Sciatic nerve (tissue), 2 donors: ENCODE measurements at regions not wholly inside any gene's neighbourhood (a gene's known extent, or its start where the extent isn't known, plus 50 kb on each side); places are given as distances from the start of the nearest gene placed in this dataset.

Source experiments
- ATAC-seq: fragments of 200-7000 bp; cut with Tn5 transposase; one replicate; pipeline ENCODE4 v1.9.1; 2020; ENCODE audit warnings: mild to moderate bottlenecking, moderate library complexity
- DNase-seq: peaks from one replicate; pipeline ENCODE4 v3.0.0-alpha.2; 2020; ENCODE audit warnings: low spot score
- intact Hi-C: fragments of 100-400 bp; cut with DNase I; formaldehyde crosslinking; loops from one replicate; pipeline ENCODE4 v1.14.2; 2022
- donor health status: DM: no; HTN: no; CAD: no.
- donor health status: DM: no; HTN: no; CAD: no.

DNA sequence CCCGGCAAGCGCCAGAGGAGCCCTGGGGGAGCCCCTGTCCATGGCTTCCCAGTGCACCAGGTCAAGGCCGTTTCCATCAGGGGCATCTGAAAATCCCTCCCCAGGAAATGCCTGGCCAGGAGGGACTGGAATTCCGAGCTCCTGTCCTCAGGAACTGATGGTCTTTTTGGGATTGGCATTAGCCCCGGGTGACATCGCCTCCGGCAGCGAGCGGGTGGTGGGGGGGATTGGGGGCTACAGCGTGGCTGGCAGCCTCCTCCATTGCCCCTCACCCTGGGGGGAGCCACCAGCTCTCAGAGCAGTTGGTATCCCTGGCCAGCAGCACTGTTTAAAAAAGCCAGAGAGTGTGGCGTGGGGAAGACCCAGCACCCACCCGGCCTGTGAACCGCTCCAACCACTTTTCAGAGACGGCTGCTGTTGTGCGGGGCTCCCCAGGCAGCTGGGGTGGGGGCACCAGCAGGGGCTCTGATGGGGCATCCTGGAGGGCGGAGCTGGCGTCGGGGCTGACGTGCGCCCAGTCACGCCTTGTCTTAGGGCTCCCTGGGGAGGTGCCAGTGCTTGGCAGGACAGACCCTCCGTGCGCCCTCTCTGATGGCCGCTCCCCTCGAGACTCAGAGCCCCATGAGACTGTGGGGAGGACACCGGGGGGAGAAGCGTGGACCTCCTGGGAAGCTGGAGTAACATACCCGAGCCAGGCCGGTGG lies 62.9 kb upstream of the TTC34 start:
- intact Hi-C loops = no loop called here
- no peak for ATAC-seq
- DNase-seq = no peak

DNA sequence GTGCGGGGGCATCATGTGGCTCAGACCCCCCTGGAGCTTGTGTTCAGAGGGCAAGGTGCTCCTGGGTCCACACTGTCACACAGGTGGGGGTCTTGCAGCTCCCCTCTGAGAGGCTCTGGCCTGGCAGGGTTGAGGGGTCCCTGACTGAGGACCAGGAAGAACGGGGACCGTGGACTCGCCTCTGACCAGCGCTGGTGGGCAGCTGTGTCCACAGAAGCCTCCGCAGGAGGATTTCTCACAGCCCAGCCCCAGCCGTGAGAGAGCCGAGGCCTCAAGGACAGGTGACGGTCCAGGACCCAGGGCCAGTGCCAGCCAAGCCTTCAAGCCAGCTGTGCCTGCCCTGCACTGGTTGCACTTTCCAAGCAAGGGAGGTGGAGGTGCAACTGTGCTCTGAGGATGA lies 63.5 kb upstream of the TTC34 start:
- intact Hi-C loops = no loop called here
- DNase-seq (no peak), ATAC-seq (no peak)

DNA sequence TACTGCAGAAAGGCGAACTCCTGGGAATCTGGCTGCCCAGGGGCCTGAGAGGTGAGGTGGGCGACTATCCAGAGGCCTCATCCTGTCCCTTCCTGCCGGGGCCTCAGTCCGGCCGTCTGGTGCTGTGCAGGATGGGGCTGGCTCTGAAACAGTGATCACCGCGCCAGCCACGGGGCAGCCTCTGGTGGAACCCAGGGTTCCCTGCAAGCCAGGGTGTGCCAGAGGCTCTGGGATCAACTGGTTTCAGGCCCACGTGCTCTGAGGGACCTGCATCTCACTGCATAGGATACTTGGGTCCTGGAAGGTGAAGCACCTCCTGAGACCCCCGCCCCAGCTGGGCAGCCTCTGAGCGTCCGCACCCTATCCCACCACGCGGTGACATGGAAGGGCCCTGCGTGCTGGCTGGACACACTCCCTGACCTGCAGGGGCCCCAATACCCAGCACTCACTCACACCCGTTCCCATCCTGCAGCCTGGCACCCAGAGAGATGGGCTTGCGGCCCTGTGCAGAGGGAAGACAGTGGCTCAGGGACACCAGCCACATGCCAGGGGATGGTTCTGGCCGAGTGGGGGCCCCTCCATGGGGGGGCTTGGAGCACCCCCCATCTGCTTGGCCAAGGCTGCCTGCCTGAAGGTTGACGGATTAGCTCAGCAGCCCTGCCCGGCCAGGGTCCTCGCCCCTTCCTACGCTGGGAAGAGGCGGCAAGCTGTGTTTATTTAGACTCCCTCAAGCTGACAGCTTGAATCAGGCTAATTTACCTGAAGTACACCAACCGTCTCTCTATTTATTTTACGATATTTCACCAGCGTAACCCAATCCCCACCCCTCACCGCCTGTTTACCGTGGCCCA lies 64.3 kb upstream of the TTC34 start:
- intact Hi-C loops = no loop called here
- no peak for DNase-seq
- ATAC-seq = no peak

DNA sequence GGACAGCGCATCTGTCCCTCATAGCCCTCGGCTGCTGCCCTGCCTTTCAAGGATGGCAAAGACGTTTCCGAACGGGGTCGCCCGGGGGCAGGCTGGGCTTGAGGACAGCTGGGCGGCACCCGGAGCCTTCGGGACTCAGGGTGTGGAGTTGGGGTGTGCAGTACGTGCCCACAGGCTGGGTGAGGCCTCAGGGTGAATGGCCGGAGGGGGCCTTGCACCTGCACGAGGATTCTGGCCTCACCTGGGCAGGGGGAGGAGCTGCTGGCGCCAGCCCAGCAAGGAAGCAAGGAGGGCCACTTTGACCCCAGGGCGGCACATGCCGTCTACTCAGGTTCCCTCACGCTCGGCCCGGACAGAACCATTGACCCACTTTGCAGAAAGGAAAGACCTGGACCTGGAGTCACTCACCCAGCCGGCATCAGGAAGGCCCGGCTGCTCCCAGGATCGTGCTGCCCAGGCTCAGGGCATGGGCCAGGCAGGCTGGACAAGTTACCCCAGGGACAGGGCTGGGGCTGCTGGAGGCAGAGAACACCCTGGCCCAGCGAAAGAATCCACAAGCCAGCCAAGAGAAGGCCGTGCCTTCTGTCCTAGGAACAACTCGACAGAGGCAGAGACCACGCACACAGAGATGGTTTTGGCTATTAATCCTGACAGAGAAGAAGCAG lies 65.1 kb upstream of the TTC34 start:
- DNase-seq (no peak), ATAC-seq (no peak)
- intact Hi-C loops = no loop called here

DNA sequence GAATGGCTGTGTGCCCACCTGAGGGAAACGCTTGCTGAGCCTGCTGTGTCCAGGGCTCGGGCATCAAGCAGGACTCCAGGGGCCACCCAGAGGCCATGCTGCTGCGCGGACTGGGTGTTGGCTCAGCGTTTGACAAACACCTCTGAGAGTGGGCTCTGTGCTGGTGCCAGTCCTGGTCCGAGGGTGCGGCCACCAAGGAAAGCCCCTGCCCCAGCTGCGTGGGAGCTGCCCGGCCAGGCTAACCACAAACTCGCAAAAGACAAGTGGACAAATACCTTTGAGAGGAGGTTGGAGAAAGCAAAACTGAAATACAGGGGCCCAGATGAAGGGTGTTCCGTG lies 65.6 kb upstream of the TTC34 start:
- no peak for DNase-seq
- ATAC-seq = no peak
- intact Hi-C loops = no loop called here

DNA sequence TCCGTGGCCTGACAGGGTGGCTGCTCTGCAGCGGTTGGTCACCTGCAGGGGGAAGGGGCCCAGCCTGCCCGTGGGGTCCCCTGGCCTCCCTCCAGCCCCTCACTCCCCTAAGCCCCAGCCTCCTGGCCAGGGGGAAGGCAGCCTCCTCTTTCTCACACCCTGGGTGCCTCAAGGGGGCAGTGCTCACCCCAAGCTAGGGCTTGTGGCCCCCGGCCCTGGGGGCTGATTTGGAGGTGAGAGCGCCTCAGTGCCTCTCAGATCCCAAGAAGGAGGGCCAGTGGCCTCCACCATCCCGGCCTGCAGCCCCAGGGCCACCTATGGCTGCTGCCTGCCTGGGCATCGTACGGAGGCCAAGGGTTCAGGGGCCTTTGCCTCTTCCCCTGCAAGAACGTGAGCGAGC lies 66.4 kb upstream of the TTC34 start:
- no peak for DNase-seq
- intact Hi-C loops = no loop called here
- ATAC-seq = no peak

DNA sequence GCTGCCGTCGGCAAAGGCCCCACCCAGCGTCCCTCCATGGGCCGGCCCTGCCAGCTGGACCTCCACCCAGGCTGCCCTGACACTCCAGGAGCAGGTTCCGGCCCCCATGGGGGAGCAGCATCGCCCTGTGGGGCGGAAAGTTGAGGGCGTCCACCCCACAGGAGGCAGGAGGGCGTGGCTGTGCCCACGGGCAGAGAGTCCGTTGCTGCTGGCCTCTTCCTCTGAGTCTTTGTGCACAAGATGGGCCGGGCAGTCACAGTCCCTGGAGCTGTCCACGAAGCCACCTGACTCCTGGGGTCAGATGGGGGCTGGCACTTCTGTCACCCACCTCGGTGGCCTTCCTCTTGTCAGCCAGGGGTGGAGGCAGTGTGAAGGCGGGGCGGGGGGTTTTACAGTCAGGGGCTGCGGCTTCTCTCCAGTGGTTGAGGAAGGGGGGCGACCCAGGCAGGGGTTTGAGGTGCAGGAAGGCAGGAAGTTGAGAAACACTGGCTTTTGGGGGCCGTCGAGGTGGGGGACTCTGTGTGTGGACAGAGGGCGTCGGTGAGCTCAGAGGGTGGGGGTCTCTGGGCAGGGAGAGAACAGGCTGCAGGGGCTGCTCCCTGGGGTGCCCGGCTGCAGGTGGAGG lies 67.2 kb upstream of the TTC34 start:
- intact Hi-C loops = no loop called here
- ATAC-seq (no peak), DNase-seq (no peak)

DNA sequence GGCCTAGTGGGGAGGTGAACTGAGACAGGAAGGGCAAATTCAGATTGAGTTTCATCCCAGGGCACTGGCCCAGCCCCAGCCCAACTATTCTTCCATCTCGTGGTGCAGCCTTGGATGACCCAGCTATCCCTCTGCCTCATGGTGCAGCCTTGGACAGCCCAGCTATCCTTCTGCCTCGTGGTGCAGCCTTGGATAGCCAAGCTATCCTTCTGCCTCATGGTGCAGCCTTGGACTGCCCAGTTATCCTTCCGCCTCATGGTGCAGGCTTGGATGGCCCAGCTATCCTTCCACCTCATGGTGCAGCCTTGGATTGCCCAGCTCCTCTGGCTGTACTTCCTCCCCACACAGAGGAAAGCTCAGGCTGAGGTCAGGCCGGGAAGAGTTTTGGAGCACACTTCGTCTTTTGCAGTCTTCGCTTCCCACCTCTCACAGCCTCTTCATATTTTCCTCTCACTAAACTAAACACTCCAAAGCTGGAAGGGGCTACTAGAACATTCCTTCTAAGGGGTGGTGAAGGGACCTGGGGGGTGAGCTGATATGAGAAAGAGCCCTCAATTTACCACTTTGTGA lies 69.8 kb upstream of the TTC34 start:
- ATAC-seq = no peak
- no peak for DNase-seq
- intact Hi-C loops = no loop called here

DNA sequence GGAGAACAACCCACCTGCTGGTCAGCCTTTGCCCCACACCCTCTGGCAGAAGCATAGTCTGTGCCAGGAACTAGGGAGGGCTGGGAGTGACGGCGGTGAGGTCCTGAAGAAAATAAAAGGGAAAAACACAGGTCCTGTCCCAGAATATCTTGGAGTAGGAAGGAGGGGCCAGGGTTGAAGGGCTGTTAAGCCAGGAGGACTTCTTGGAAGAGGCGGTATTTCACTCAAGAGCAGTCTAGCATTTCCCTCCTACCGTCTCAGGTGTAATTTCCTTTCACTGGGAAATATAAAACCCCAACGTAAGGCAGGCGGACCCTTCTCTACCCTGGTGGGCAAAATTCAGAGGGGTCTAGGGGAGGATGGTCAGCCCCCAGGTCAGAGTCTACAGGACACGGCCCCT lies 72.7 kb upstream of the TTC34 start:
- DNase-seq (no peak), ATAC-seq (no peak)
- intact Hi-C loops = no loop called here

DNA sequence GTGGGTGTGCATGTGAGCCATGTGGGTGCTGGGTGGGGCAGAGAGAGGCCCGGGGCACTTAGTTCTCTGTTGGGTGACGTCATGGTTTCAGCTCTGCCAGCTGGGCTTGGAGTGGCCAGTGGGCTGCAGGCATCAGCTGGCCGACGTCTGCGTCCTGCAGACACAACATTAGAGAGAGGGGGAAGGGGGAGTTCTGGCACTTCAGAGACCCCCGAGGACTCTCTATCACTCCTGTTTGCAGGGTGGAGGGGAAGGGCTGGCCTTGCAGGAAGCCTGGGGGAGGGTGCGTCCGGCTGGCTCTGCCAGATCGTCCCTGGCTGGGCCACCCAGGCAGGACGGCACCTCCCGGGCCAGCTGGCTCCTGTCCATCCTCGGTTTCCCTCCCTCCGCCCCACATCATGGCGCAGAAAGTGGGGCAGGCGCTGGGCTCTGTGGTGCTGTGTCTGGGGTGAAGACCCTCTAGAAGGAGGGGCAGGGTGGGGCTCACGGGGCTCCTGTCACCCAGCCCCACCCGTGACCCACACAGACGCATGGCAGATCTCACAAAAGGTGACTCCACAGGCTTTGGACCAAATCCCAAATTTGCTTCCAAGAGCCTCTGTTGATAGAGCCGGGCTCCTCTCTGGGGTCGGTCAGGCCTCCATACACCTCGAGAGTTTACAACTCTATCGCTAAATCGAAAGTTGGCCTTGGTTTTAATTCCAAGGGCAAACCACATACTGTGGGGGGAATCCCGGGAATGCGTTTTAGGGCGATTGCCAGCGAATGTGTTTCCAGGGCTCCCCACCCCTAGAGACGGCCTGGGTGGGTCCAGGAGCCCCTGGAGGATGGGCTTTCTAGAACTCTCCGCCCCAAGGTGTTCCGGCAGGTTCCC lies 73.4 kb upstream of the TTC34 start:
- DNase-seq (no peak), ATAC-seq (peak; percentile 12)
- intact Hi-C loops = no loop called here

DNA sequence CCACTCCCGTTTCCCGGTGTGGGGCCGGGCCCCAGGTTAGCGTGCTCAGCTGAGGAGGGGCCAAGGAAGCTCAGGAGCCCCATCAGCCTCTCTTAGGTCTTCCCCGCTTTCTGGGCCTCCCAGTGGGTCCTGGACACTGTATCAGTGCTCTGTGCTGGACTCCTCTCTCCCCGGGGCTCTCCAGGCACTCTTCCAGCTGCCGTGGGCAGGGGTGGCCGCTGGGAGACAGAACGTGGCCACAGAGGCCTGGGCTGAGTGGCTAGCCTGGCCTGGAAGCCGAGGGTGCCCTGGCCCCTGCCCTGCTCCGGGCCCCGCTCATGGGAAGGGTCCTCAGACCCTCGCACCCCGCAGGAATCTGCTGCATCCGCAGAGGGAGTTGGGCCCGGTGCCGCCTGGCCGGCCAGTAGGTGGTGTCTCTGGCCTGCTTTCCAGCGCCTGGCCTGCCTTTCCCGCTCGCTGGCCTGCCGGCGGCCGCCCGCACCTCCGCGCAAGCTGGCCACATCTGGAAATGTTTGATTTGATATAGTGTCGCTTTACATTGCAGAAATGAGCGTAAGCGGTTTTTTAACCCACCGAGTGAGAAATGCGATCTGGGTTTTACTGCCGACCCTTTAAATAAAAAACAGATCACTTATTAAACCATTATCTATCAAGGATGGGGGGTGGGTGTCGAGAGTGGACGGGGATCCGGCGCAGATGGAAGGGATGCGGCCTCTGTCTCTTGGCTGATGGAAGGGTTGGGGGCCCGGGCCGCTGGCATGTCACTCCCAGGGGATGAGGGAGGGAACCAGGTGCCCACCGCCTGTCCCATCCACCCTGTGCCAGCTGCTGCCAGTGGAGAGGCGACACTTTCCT lies 74.4 kb upstream of the TTC34 start:
- ATAC-seq = peak; percentile 74
- intact Hi-C loops = no loop called here
- peak; percentile 67 for DNase-seq

DNA sequence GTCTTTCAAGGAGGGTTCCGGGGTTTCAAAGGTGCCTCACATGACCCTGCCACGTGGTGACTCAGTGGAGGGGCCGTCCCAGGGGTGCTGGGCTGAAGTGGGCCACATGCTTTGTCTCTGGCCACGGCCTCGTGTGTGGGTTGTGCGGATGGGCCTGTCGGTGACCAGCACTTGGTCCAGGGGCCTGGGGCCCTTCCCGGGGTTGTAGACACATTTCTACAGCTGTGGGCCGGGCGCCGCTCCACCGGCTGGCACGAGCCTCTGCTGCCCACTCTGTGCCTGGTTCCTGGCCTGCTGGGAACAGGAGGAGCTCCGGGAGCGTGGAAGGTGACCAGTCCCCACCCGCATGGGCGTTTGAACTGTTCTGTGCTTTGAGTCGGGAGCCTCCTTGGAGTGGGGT lies 75.4 kb upstream of the TTC34 start:
- intact Hi-C loops = no loop called here
- ATAC-seq = no peak
- no peak for DNase-seq

DNA sequence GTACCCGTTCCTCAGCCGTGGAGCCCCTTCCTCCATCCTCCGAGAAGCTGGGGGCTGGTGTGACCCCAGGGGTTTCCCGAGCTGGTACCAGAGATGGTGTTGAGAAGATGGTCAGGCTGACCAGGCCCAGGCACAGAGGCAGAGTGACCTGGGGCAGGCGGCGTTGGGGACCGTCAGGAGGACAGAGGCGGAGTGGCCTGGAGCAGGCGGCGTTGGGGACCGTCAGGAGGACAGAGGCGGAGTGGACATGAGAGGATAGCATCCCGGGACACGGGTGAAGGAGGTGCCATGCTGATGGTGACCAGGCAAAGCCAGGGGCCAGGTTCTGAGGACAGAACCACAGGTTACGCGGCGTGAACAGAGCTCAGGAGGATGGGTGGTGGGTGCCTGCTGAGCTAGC lies 75.9 kb upstream of the TTC34 start:
- intact Hi-C loops = no loop called here
- ATAC-seq (no peak), DNase-seq (no peak)

DNA sequence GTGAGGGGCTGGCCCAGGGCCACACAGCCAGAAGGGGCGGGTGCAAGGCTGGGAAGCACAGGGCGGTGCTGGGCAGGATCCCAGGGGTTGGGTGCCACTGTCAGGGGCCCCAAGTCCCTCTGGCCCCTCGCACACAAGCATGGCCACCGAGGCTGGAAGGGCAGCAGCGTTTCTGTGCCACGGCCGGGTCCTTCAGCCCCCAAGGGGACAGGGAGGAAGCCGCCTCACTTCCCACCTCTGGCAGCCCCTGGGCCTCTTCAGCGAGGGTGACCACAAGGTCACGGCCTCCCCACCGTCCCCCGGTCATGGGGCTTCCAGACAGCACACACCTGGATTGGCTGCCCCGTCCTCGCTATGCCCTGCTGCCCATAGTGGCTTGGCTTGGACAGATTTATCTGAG lies 77.1 kb upstream of the TTC34 start:
- ATAC-seq (no peak), DNase-seq (no peak)
- intact Hi-C loops = no loop called here

DNA sequence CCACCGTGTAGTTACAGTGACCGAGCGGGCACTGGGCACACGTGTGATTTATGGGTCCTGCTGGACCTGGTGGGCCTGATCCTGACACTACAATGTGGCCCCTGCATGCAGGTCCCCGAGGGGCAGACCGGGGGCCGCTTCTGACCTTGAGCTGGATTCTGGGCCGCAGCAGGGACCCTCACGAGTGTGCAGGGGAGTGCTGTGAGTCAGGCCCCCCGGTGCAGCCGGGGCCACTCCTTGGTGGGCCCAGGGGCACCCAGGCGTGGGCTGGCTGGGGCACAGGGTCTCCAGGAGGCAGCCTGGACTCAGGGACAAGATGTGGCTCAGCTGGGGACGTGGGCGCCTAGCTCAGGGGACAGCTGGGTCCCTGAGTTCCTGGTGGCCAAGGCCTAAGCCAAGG lies 77.5 kb upstream of the TTC34 start:
- no peak for ATAC-seq
- DNase-seq = no peak
- intact Hi-C loops = no loop called here

DNA sequence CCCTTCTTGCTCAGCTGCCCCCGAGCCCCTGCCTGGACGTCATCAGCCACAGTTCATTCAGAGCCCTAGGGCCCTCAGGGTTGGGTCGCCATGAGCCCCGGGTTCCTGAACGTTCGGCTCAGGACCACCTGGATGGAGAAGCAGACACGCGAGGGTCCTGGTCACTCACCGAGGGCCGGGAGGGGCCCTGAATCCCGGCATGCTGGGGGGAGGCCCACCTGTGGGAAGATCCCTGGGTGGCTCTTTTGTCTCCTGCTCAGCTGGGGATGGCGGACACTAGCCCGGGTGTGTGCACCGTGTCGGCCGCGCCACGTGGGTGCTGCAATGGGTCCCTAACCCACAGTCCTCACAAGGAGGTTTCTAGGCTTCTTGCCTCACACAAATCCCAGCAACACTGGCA lies 78.1 kb upstream of the TTC34 start:
- DNase-seq (no peak), ATAC-seq (no peak)
- intact Hi-C loops = no loop called here

DNA sequence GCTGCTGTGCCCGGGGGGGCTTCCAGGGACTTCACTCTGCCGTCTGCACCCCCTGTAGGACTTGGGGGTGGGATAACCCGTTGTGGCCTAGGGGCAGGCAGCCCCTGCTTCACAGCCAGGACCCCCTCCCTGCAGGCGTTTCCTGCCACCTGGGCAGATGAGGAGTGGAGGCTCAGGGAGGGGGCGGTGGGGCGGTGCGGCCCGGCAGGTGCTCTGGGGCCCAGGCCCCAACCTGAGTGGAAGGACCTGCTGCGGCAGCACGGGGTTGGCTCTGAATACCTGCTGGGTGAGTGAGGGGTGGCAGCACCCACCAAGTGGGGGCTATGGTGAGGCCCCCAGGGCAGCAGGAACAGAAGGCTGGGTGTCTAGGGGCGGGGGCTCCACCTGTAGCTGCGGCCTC lies 78.6 kb upstream of the TTC34 start:
- intact Hi-C loops = no loop called here
- ATAC-seq (no peak), DNase-seq (no peak)

DNA sequence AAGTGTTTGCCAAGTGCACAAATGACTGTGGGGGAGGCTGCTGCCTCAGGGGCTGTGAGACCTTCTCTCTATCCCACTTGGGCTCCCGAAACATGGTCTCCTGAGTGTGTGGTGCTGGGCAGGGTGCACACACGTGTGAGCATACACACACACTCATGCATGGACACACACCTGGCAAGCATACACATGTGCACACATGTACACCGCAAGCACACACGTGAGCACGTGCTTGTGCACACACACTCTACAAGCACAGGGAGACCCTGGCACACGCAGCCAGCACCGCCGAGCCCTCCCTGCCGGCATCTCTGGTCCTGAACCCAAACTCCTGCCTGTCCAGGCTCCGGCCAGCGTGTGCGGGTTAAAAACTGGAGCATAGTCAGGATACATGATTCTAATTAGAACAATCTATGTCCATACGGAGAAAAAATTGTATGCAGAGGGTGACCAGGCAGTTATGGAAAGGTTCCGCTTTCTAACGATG lies 79.4 kb upstream of the TTC34 start:
- DNase-seq (no peak), ATAC-seq (no peak)
- intact Hi-C loops = loop anchor here (1.0 kb wide), 1 partner anchor 551 kb away; no protein-coding TSS in a partner anchor
